ENCODE measurements at regions not wholly inside any gene's neighbourhood (a gene's known extent, or its start where the extent isn't known, plus 50 kb on each side); places are given as distances from the start of the nearest gene placed in this dataset.

DNA sequence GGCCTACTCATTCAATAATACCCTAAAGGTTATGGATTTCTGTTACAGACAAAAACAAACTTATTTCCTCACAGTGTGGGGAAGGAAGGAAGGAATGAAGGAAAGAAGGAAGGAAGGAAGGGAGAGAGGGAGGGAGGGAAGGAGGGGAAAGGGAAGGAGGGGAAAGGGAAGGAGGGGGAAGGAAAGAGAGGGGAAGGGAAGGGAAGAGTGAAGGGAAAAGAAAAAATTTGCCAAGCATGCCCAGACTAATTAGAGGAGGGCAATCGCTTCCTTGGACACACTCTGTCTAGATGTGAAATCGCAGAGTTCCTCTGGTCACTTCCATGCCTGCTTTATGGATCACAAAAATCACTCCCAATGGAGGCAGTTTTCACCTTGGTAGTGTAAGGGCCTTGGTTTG lies 570.1 kb upstream of the SOX9 start:
- no peak overlapping the region for H2BK12ac ChIP-seq (ENCODE audit: low read depth, low read length)
- H2AFZ ChIP-seq (ENCODE audit: low read length), result no peak overlapping the region
- no peaks in the 10 kb centered on the region for H3K79me2 ChIP-seq (ENCODE audit: control insufficient read depth in 1 of 2, insufficient read depth in 2 of 2, low read length in 2 of 2)
- no peaks in the 10 kb centered on the region for H4K20me1 ChIP-seq (replicated peaks in 1 of 2; ENCODE audit: control insufficient read depth in 1 of 2, insufficient read depth in 2 of 2, low read length in 2 of 2)
- no peak overlapping the region for H2BK5ac ChIP-seq (ENCODE audit: low read depth, low read length)
- H3K14ac ChIP-seq (ENCODE audit: insufficient read length), result no peak overlapping the region
- no peak overlapping the region for H3K4me2 ChIP-seq (ENCODE audit: insufficient read depth in 1 of 2, low read depth in 2 of 2, low read length in 2 of 2)
- no peak overlapping the region for H3K4me3 ChIP-seq (ENCODE audit: extremely low read depth in 1 of 4, insufficient read depth in 2 of 4, low read depth in 3 of 4, low read length in 4 of 4)
- H2BK15ac ChIP-seq (ENCODE audit: low read length), result no peak overlapping the region
- ChIA-PET POLR2A (ENCODE audit: partially characterized antibody) (no interaction called here), CTCF (ENCODE audit: partially characterized antibody) (interaction anchor here (0.7 kb wide), 1 partner anchor 1362 kb away, joined by 3 read pairs; no protein-coding TSS in a partner anchor)
- no peaks in the 10 kb centered on the region for H3K9me3 ChIP-seq (ENCODE audit: insufficient read depth in 2 of 2, low read depth in 1 of 2, low read length in 1 of 2)
- no peak overlapping the region for H3K9ac ChIP-seq (replicated peaks in 1 of 4; ENCODE audit: extremely low read depth in 1 of 4, low read depth in 3 of 4, low read length in 3 of 4)
- H2BK120ac ChIP-seq (replicated peaks; ENCODE audit: low read depth, low read length), result no peak overlapping the region
- no peak overlapping the region for H4K91ac ChIP-seq (replicated peaks; ENCODE audit: insufficient read length, low read length)
- no peaks in the 10 kb centered on the region for H3K27me3 ChIP-seq (replicated peaks in 1 of 4; ENCODE audit: control insufficient read depth in 3 of 4, extremely low read depth in 1 of 4, insufficient read depth in 3 of 4, low read length in 3 of 4)
- 92% methylated on average over 2 of the region's 2 CpGs; no CpG with 5 or more reads in 1 of the 2 experiments for WGBS, 2 experiments (ENCODE audit: extremely low coverage in 1 of 2, insufficient coverage in 1 of 2, insufficient read length in 1 of 2, insufficient replicate concordance in 2 of 2, low coverage in 1 of 2, low lambda C conversion rate in 2 of 2, missing lambda C conversion rate in 1 of 2)
- no peaks in the 10 kb centered on the region for H3K36me3 ChIP-seq (ENCODE audit: control insufficient read depth in 2 of 4, insufficient read depth in 4 of 4, low read length in 3 of 4)
- H3K18ac ChIP-seq (ENCODE audit: extremely low read depth, low read length), result no peak overlapping the region
- FAIRE-seq (no peak), DNase-seq (ENCODE audit: low read depth in 1 of 2, low spot score in 2 of 2) (no peak)
- no peaks in the 10 kb centered on the region for H3K23me2 ChIP-seq (ENCODE audit: low read depth, low read length)
- no peak overlapping the region for H3K27ac ChIP-seq (ENCODE audit: low read depth, low read length)
- H3K79me1 ChIP-seq (ENCODE audit: low read depth, low read length), result no peaks in the 10 kb centered on the region
- TF ChIP-seq CREB1 (IDR thresholded peaks at IDR 0.05), result no peak
- TF ChIP-seq POLR2A (IDR thresholded peaks at IDR 0.05; ENCODE audit: control extremely low read depth in 1 of 2, low read depth in 2 of 2, low read length in 2 of 2), result no peak
- H3K56ac ChIP-seq (replicated peaks; ENCODE audit: insufficient read length, low read depth, low read length), result no peak overlapping the region
- H2AK5ac ChIP-seq (ENCODE audit: low read depth, low read length), result no peak overlapping the region
- no peak overlapping the region for H4K8ac ChIP-seq (ENCODE audit: extremely low read depth, insufficient read depth, low read length)
- no peak overlapping the region for H4K5ac ChIP-seq (ENCODE audit: insufficient read length, low read depth, low read length)
- H3K23ac ChIP-seq (ENCODE audit: insufficient read length), result no peak overlapping the region
- no peak overlapping the region for H3K4ac ChIP-seq (replicated peaks; ENCODE audit: insufficient read length, low read depth, low read length)
- H2BK20ac ChIP-seq (ENCODE audit: low read length), result no peak overlapping the region
- H3K4me1 ChIP-seq (replicated peaks in 1 of 4; ENCODE audit: control insufficient read depth in 3 of 4, insufficient read depth in 4 of 4, low read length in 3 of 4), result no peaks in the 10 kb centered on the region
